HepG2 (cell line): ENCODE measurements at regions not wholly inside any gene's neighbourhood (a gene's known extent, or its start where the extent isn't known, plus 50 kb on each side); places are given as distances from the start of the nearest gene placed in this dataset.

ENCODE experiments used
- BCL3 ChIP-seq: sonication (generic); formaldehyde crosslinking; IDR thresholded peaks from 2 replicates; pipeline ENCODE4 v1.5.1; 2020; ENCODE audit warnings: mild to moderate bottlenecking, missing genetic modification reagents, moderate library complexity
- CEBPB ChIP-seq: IDR thresholded peaks from 2 replicates; pipeline ENCODE4 v1.6.1; 2011; ENCODE audit warnings: low read depth, low read length, improper control_type of control experiment, borderline replicate concordance
- REPIN1 ChIP-seq: sonication (generic); formaldehyde crosslinking; IDR thresholded peaks from 2 replicates; pipeline ENCODE4 v1.8.0; 2022; ENCODE audit warnings: missing genetic modification reagents, low read depth, mild to moderate bottlenecking, borderline replicate concordance
- RFX5 ChIP-seq: IDR thresholded peaks from 2 replicates; pipeline ENCODE4 v1.6.1; 2011; ENCODE audit warnings: low read depth, low read length, improper control_type of control experiment
- TF ChIP-seq, protein P1 (sequence below): sonication (generic); formaldehyde crosslinking; IDR thresholded peaks from 2 replicates; pipeline ENCODE4 v1.5.0; 2020; ENCODE audit warnings: mild to moderate bottlenecking, missing genetic modification reagents, moderate library complexity
- TF ChIP-seq, protein P2 (sequence below): sonication (generic); formaldehyde crosslinking; IDR thresholded peaks from 2 replicates; pipeline ENCODE4 v1.4.0; 2020; ENCODE audit warnings: low read depth, mild to moderate bottlenecking, missing genetic modification reagents

DNA sequence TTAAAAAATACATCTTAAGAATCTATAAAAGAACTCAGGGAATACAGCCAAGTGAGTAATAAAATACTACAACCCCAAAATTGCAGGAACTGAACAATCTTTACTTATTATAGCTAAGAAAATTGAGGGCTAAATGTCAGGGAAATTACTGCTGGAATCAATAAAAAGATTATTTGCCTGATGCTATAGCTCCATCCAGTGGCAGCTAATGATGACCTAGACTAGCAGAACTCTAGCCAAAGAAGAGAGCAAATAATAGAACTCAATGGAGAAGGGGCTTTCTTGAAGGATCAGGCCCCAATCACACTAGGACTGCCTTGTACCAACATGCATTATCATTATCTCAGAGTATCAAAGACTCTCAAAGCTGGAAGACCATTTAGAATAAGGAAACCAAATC is 85.0 kb upstream of the FAM241A start:
- no peak for TF ChIP-seq REPIN1 (CRISPR knock-in tag)
- TF ChIP-seq RFX5, result no peak
- no peak for TF ChIP-seq CEBPB
- no peak for TF ChIP-seq BCL3 (CRISPR knock-in tag)
- TF ChIP-seq, protein P1, sequence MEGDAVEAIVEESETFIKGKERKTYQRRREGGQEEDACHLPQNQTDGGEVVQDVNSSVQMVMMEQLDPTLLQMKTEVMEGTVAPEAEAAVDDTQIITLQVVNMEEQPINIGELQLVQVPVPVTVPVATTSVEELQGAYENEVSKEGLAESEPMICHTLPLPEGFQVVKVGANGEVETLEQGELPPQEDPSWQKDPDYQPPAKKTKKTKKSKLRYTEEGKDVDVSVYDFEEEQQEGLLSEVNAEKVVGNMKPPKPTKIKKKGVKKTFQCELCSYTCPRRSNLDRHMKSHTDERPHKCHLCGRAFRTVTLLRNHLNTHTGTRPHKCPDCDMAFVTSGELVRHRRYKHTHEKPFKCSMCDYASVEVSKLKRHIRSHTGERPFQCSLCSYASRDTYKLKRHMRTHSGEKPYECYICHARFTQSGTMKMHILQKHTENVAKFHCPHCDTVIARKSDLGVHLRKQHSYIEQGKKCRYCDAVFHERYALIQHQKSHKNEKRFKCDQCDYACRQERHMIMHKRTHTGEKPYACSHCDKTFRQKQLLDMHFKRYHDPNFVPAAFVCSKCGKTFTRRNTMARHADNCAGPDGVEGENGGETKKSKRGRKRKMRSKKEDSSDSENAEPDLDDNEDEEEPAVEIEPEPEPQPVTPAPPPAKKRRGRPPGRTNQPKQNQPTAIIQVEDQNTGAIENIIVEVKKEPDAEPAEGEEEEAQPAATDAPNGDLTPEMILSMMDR, result peak; percentile 28
- TF ChIP-seq, protein P2, sequence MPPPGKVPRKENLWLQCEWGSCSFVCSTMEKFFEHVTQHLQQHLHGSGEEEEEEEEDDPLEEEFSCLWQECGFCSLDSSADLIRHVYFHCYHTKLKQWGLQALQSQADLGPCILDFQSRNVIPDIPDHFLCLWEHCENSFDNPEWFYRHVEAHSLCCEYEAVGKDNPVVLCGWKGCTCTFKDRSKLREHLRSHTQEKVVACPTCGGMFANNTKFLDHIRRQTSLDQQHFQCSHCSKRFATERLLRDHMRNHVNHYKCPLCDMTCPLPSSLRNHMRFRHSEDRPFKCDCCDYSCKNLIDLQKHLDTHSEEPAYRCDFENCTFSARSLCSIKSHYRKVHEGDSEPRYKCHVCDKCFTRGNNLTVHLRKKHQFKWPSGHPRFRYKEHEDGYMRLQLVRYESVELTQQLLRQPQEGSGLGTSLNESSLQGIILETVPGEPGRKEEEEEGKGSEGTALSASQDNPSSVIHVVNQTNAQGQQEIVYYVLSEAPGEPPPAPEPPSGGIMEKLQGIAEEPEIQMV (CRISPR knock-in tag), result no peak
